ENCODE measurements at regions not wholly inside any gene's neighbourhood (a gene's known extent, or its start where the extent isn't known, plus 50 kb on each side); places are given as distances from the start of the nearest gene placed in this dataset.

DNA sequence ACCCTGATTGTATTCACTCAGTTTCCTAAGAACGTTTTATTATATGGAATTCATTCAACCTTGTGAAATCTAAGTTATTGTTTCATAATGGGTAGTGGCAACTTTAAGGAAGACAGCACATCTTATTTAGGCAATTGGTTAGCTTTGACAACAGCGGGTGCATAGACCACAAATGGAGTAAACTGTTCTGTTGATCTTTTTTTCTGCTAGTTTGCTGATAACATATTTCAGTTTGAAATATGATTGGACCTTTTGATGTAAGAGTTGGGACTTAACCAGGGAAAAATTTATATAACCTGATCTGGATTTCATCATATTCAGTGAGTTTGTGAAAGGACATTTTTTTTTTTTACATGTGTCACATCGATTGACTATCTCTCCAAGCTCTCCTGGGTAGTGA is 151.7 kb downstream of the HLX start:
- TF ChIP-seq ATF7 (IDR thresholded peaks at IDR 0.05; ENCODE audit: low read depth), result no peak
- TF ChIP-seq CBX3 (IDR thresholded peaks at IDR 0.05; ENCODE audit: borderline replicate concordance, low read depth), result no peak
- TF ChIP-seq TCF3 (IDR thresholded peaks at IDR 0.05; ENCODE audit: borderline replicate concordance, insufficient read depth, low read depth, low read length), result no peak
- no peak for TF ChIP-seq ZBED1 (IDR thresholded peaks at IDR 0.05; ENCODE audit: borderline replicate concordance)
- TF ChIP-seq, protein P1, sequence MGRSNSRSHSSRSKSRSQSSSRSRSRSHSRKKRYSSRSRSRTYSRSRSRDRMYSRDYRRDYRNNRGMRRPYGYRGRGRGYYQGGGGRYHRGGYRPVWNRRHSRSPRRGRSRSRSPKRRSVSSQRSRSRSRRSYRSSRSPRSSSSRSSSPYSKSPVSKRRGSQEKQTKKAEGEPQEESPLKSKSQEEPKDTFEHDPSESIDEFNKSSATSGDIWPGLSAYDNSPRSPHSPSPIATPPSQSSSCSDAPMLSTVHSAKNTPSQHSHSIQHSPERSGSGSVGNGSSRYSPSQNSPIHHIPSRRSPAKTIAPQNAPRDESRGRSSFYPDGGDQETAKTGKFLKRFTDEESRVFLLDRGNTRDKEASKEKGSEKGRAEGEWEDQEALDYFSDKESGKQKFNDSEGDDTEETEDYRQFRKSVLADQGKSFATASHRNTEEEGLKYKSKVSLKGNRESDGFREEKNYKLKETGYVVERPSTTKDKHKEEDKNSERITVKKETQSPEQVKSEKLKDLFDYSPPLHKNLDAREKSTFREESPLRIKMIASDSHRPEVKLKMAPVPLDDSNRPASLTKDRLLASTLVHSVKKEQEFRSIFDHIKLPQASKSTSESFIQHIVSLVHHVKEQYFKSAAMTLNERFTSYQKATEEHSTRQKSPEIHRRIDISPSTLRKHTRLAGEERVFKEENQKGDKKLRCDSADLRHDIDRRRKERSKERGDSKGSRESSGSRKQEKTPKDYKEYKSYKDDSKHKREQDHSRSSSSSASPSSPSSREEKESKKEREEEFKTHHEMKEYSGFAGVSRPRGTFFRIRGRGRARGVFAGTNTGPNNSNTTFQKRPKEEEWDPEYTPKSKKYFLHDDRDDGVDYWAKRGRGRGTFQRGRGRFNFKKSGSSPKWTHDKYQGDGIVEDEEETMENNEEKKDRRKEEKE (IDR thresholded peaks at IDR 0.05), result no peak
- TF ChIP-seq, protein P2, sequence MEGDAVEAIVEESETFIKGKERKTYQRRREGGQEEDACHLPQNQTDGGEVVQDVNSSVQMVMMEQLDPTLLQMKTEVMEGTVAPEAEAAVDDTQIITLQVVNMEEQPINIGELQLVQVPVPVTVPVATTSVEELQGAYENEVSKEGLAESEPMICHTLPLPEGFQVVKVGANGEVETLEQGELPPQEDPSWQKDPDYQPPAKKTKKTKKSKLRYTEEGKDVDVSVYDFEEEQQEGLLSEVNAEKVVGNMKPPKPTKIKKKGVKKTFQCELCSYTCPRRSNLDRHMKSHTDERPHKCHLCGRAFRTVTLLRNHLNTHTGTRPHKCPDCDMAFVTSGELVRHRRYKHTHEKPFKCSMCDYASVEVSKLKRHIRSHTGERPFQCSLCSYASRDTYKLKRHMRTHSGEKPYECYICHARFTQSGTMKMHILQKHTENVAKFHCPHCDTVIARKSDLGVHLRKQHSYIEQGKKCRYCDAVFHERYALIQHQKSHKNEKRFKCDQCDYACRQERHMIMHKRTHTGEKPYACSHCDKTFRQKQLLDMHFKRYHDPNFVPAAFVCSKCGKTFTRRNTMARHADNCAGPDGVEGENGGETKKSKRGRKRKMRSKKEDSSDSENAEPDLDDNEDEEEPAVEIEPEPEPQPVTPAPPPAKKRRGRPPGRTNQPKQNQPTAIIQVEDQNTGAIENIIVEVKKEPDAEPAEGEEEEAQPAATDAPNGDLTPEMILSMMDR (IDR thresholded peaks at IDR 0.05 in 2 of 3, conservative IDR thresholded peaks at IDR 0.05 in 1 of 3; ENCODE audit: control insufficient read depth in 2 of 3, extremely low read depth in 1 of 3, insufficient read depth in 1 of 3, low read depth in 3 of 3, low read length in 3 of 3), result no peak
- TF ChIP-seq MXI1 (IDR thresholded peaks at IDR 0.05; ENCODE audit: low read depth, low read length), result no peak
- no peak for TF ChIP-seq JUNB (IDR thresholded peaks at IDR 0.05)
- TF ChIP-seq TAF1 (IDR thresholded peaks at IDR 0.05; ENCODE audit: borderline replicate concordance, low read depth, low read length), result no peak
- TF ChIP-seq, protein P3, sequence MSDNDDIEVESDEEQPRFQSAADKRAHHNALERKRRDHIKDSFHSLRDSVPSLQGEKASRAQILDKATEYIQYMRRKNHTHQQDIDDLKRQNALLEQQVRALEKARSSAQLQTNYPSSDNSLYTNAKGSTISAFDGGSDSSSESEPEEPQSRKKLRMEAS (IDR thresholded peaks at IDR 0.05; ENCODE audit: low read depth, low read length), result no peak
- no peak for TF ChIP-seq EP300 (IDR thresholded peaks at IDR 0.05; ENCODE audit: borderline replicate concordance in 1 of 2, control insufficient read depth in 1 of 2, low read depth in 2 of 2, low read length in 2 of 2)
- no peak for TF ChIP-seq POLR2AphosphoS5 (IDR thresholded peaks at IDR 0.05; ENCODE audit: low read length)
- no peak for TF ChIP-seq ESRRA (IDR thresholded peaks at IDR 0.05; ENCODE audit: low read length)
